OCI-LY7 (cell line): ENCODE measurements at regions not wholly inside any gene's neighbourhood (a gene's known extent, or its start where the extent isn't known, plus 50 kb on each side); places are given as distances from the start of the nearest gene placed in this dataset.

Experiments used
- BruUV-seq: library from RNA; stranded (reverse); fragments of 400-500 nt; replicated peaks from 2 replicates; lab custom pipeline; 2021; lab: Mats Ljungman, UMichigan
- CTCF ChIA-PET: fragments of 300-600 bp; sonication (Branson Sonifier 250); formaldehyde crosslinking; loops from one replicate; lab custom pipeline; 2022; ENCODE audit warnings: antibody characterized with exemption; ENCODE audit not compliant: unreplicated experiment; lab: Charles Lee
- POLR2A ChIA-PET: fragments of 300-600 bp; sonication (Branson Sonifier 250); formaldehyde crosslinking; loops from one replicate; lab custom pipeline; 2022; ENCODE audit warnings: antibody characterized with exemption; lab: Charles Lee
- DNase-seq: peaks from one replicate; pipeline ENCODE4 v3.0.0-alpha.2; 2015; ENCODE audit warnings: low spot score
- H2AFZ ChIP-seq: fragments of 200-600 bp; sonication (generic), shearing (Covaris generic); 2 replicates; pipeline ENCODE4 v1.6.1; 2014; ENCODE audit warnings: mild to moderate bottlenecking, antibody characterized with exemption, low read length, moderate library complexity
- H3K27ac ChIP-seq: fragments of 200-600 bp; sonication (generic); 2 replicates; pipeline ENCODE4 v1.5.1; 2014; ENCODE audit warnings: mixed run types, low read depth, mild to moderate bottlenecking, moderate library complexity, low read length, inconsistent platforms; ENCODE audit not compliant: poor library complexity, severe bottlenecking
- H3K36me3 ChIP-seq: fragments of 200-600 bp; sonication (generic); 2 replicates; pipeline ENCODE4 v1.6.1; 2014; ENCODE audit warnings: mild to moderate bottlenecking, antibody characterized with exemption, low read length, moderate library complexity, mixed read lengths; ENCODE audit not compliant: insufficient read depth
- H3K4me1 ChIP-seq: fragments of 200-600 bp; sonication (generic); 2 replicates; pipeline ENCODE4 v1.5.1; 2014; ENCODE audit warnings: mild to moderate bottlenecking, low read length; ENCODE audit not compliant: insufficient read depth, poor library complexity, severe bottlenecking
- H3K4me2 ChIP-seq: fragments of 200-600 bp; sonication (generic); 2 replicates; pipeline ENCODE4 v1.6.1; 2014; ENCODE audit warnings: mild to moderate bottlenecking, low read length
- H3K4me3 ChIP-seq: fragments of 200-600 bp; sonication (generic); 2 replicates; pipeline ENCODE4 v1.5.1; 2014; ENCODE audit warnings: mild to moderate bottlenecking, low read depth, low read length; ENCODE audit not compliant: poor library complexity, severe bottlenecking
- H3K79me2 ChIP-seq: fragments of 200-600 bp; sonication (generic); 2 replicates; pipeline ENCODE4 v1.6.1; 2016; ENCODE audit warnings: low read depth, mild to moderate bottlenecking, low read length, moderate library complexity, mixed read lengths; ENCODE audit not compliant: insufficient read depth
- H3K9me2 ChIP-seq: fragments of 200-600 bp; sonication (generic); 2 replicates; pipeline ENCODE4 v1.6.1; 2016; ENCODE audit warnings: mild to moderate bottlenecking, low read length, mixed read lengths; ENCODE audit not compliant: insufficient read depth
- H3K9me3 ChIP-seq: fragments of 200-600 bp; sonication (generic); 2 replicates; pipeline ENCODE4 v1.6.1; 2014; ENCODE audit warnings: mild to moderate bottlenecking, mixed run types, low read length, mixed read lengths
- H4K20me1 ChIP-seq: fragments of 200-600 bp; sonication (generic); 2 replicates; pipeline ENCODE4 v1.6.1; 2014; ENCODE audit warnings: mild to moderate bottlenecking, antibody characterized with exemption, low read length, moderate library complexity, mixed read lengths; ENCODE audit not compliant: insufficient read depth
- CTCF ChIP-seq: fragments of 200-600 bp; sonication (generic); conservative IDR thresholded peaks from 2 replicates; pipeline ENCODE4 v1.5.1; 2014; ENCODE audit warnings: mild to moderate bottlenecking, antibody characterized with exemption, low read length, moderate library complexity, mixed read lengths
- EZH2phosphoT487 ChIP-seq: fragments of 200-600 bp; sonication (generic); IDR thresholded peaks from 2 replicates; pipeline ENCODE4 v1.6.1; 2018; ENCODE audit warnings: low read depth, borderline replicate concordance, mild to moderate bottlenecking, mixed run types, antibody characterized with exemption, low read length, moderate library complexity, mixed read lengths
- intact Hi-C: fragments of 100-400 bp; cut with micrococcal nuclease; formaldehyde crosslinking; loops from one replicate; pipeline ENCODE4 v1.10.0; 2022; ENCODE audit not compliant: unreplicated experiment

DNA sequence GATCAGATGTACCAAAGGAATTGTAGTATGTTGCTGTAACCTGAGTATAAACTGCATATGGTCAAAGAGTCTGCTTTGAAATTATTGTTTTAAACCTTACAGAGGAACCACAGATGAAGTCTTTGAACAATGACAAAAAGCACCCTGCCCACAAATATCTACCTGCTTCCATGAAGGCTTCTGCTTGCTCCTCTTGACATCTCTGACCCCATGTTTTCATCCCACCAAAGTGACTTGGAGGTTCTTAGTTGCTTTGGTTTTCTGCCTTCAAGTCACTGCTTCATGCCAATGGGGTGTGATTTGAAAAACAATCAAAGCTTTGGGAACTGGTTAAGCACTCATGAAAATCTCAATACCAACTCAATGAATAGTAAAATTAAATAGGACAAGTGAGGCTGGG is 194.6 kb upstream of the ACTBL2 start:
- BruUV-seq, result no TSS peak
- H3K79me2 ChIP-seq, result no peaks in the 10 kb centered on the region
- no peaks in the 10 kb centered on the region for H3K9me2 ChIP-seq
- TF ChIP-seq CTCF, result no peak
- no peak for TF ChIP-seq EZH2phosphoT487
- no peak overlapping the region for H3K4me2 ChIP-seq
- H2AFZ ChIP-seq, result no peak overlapping the region
- H3K36me3 ChIP-seq, result no peaks in the 10 kb centered on the region
- CTCF ChIA-PET, result no interaction called here
- no peak for DNase-seq
- POLR2A ChIA-PET, result interaction anchor here (1.2 kb wide), 1 partner anchor 10 kb away, joined by 4 read pairs; no protein-coding TSS in a partner anchor
- no peaks in the 10 kb centered on the region for H4K20me1 ChIP-seq
- H3K27ac ChIP-seq, result no peak overlapping the region
- H3K4me3 ChIP-seq, result no peak overlapping the region
- H3K9me3 ChIP-seq, result no peaks in the 10 kb centered on the region
- intact Hi-C loops, result no loop called here
- no peaks in the 10 kb centered on the region for H3K4me1 ChIP-seq

DNA sequence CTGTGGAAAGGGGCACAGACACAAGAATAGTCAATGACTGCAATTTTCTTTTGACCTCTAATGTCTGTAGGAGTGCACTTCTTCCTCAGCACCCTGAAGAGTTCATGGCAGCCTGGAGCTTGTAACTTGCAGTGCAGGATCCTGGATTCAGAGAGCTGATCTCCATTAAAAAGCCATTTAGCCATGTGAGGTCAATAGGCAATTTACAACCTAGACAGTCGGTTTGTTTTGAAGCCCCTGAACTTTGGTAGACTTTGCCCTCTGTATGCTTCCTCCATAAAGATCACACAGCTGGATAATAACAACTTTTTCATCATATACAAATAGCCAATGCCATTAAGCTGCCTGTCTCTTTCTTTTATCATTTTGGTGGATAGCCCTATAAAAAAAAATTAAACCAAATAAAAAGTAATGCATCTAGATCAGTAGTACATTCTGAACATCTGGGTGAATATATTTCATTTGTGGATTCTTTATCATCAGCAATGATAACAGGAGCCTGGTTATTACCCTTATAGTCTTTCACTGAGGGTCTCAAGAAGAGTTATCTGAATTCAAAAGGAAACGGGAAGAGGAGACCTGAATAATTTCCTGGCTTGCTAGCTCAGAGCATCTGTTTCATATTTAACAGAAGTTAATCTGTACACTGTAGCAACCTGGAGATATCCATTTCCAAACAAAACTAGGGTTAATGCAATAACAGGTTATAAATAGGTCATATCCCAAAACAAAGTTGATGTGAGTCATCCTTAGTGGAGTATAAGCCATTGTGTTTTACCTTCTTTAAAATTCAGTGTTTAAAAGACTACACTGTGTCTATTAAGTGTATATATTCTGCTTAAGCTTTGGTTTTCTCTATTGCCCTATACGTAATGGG is 193.8 kb upstream of the ACTBL2 start:
- Histone ChIP-seq H3K9me2 (no peaks in the 10 kb centered on the region), H3K27ac (no peak overlapping the region), H3K9me3 (no peaks in the 10 kb centered on the region), H2AFZ (no peak overlapping the region), H3K4me1 (no peaks in the 10 kb centered on the region), H3K79me2 (no peaks in the 10 kb centered on the region), H3K36me3 (no peaks in the 10 kb centered on the region), H3K4me2 (no peak overlapping the region), H4K20me1 (no peaks in the 10 kb centered on the region), H3K4me3 (no peak overlapping the region)
- intact Hi-C loops, result no loop called here
- DNase-seq, result no peak
- CTCF ChIA-PET, result no interaction called here
- no TSS peak for BruUV-seq
- no peak for TF ChIP-seq CTCF
- no peak for TF ChIP-seq EZH2phosphoT487
- POLR2A ChIA-PET, result interaction anchor here (1.2 kb wide), 1 partner anchor 11 kb away, joined by 4 read pairs; no protein-coding TSS in a partner anchor

GRCh38 chr5:57675236-57675635 is 192.6 kb upstream of the ACTBL2 start:
- Histone ChIP-seq H3K4me2 (no peak overlapping the region), H3K36me3 (no peaks in the 10 kb centered on the region), H3K9me2 (no peaks in the 10 kb centered on the region), H3K9me3 (no peaks in the 10 kb centered on the region), H4K20me1 (no peaks in the 10 kb centered on the region), H3K4me3 (no peak overlapping the region), H3K27ac (no peak overlapping the region), H3K4me1 (no peaks in the 10 kb centered on the region), H2AFZ (no peak overlapping the region), H3K79me2 (no peaks in the 10 kb centered on the region)
- TF ChIP-seq EZH2phosphoT487 (no peak), CTCF (no peak)
- POLR2A ChIA-PET, result interaction anchor here (0.6 kb wide), 1 partner anchor 1761 kb away, joined by 3 read pairs; no protein-coding TSS in a partner anchor
- CTCF ChIA-PET, result no interaction called here
- no TSS peak for BruUV-seq
- no peak for DNase-seq
- intact Hi-C loops, result no loop called here
